Coronary artery (tissue), 2 donors: ENCODE measurements at regions not wholly inside any gene's neighbourhood (a gene's known extent, or its start where the extent isn't known, plus 50 kb on each side); places are given as distances from the start of the nearest gene placed in this dataset.

Source experiments
- DNase-seq: peaks from one replicate; pipeline ENCODE4 v3.0.0-alpha.2; 2017; ENCODE audit warnings: low spot score
- H3K27ac ChIP-seq, 2 donors: fragments of 200-600 bp; sonication (generic); one replicate each; pipeline ENCODE4 v1.5.1; 2016 to 2019
- H3K4me3 ChIP-seq: fragments of 200-600 bp; sonication (generic); 2 replicates; pipeline ENCODE4 v1.5.1; 2016; ENCODE audit warnings: mild to moderate bottlenecking, moderate library complexity
- TF ChIP-seq, protein P1 (sequence below): fragments of 200-600 bp; sonication (generic); IDR thresholded peaks from one replicate; pipeline ENCODE4 v1.5.1; 2019; ENCODE audit warnings: antibody characterized with exemption

DNA sequence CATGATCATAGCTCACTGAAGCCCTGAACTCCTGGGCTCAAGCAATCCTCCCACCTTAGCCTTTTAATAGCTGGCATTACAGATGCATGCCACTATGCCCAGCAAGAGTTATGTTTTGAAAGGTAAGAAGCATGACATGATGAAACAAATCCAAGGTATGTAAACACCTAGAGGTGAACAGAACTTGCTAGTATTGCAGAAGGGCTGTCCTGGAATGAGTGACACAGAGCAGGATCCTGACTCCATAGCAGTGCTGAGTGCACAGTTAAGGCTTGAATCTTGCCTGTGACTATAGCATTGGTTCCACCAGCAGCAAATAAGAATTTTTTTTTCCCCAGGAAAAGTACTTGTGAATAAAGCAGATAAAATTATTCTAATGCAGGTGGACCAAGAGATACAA is 309.5 kb downstream of the PIK3C3 start:
- Histone ChIP-seq H3K4me3 (no peak overlapping the region), H3K27ac (no peak overlapping the region)
- DNase-seq: no peak
- TF ChIP-seq, protein P1, sequence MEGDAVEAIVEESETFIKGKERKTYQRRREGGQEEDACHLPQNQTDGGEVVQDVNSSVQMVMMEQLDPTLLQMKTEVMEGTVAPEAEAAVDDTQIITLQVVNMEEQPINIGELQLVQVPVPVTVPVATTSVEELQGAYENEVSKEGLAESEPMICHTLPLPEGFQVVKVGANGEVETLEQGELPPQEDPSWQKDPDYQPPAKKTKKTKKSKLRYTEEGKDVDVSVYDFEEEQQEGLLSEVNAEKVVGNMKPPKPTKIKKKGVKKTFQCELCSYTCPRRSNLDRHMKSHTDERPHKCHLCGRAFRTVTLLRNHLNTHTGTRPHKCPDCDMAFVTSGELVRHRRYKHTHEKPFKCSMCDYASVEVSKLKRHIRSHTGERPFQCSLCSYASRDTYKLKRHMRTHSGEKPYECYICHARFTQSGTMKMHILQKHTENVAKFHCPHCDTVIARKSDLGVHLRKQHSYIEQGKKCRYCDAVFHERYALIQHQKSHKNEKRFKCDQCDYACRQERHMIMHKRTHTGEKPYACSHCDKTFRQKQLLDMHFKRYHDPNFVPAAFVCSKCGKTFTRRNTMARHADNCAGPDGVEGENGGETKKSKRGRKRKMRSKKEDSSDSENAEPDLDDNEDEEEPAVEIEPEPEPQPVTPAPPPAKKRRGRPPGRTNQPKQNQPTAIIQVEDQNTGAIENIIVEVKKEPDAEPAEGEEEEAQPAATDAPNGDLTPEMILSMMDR: no peak

DNA sequence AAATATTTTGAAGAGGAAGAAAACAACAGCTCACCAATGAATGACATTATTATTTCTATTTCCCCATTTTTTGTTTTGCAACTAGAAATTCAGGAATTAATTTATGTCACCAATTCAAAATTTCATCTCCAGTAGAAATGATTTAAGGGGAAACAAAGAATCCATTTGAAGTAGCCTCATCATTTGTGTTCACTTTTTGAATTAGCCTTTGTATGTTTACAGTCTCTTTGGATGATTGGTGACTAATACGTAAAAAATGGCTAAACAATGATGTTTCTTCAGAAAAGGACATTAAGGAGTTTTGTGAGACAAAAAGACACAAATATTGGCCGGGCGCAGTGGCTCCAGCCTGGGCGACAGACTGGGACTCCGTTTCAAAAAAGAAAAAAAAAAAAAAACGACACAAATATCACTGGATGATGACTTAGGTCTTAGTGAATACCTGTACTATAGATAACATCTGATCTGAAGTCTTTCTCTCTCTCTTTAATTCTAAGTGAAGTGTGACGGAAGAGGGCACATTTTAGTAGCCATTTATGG is 313.2 kb downstream of the PIK3C3 start:
- TF ChIP-seq, protein P1: no peak
- Histone ChIP-seq H3K4me3 (no peak overlapping the region), H3K27ac (no peak overlapping the region)
- DNase-seq: no peak

DNA sequence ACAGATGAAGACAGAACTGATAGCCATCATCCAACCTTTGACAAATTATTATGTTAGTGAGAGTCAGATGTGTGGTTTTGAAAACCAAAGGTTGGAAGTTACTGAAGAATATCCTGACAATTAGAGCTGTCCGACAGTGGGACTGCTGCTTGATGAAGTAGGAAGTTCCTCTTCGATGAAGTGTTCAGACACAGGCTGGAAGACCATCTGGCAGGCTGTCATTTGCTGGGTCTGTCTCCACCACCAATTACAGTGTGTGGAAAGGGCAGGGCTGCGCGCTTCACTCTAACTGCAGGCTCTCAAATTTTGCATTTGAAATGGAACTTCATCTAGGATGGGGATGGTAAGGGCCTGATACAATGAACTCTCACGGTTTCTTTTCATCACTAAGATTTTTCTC is 313.8 kb downstream of the PIK3C3 start:
- Histone ChIP-seq H3K4me3 (no peak overlapping the region), H3K27ac (no peak overlapping the region)
- no peak for DNase-seq
- TF ChIP-seq, protein P1: no peak

DNA sequence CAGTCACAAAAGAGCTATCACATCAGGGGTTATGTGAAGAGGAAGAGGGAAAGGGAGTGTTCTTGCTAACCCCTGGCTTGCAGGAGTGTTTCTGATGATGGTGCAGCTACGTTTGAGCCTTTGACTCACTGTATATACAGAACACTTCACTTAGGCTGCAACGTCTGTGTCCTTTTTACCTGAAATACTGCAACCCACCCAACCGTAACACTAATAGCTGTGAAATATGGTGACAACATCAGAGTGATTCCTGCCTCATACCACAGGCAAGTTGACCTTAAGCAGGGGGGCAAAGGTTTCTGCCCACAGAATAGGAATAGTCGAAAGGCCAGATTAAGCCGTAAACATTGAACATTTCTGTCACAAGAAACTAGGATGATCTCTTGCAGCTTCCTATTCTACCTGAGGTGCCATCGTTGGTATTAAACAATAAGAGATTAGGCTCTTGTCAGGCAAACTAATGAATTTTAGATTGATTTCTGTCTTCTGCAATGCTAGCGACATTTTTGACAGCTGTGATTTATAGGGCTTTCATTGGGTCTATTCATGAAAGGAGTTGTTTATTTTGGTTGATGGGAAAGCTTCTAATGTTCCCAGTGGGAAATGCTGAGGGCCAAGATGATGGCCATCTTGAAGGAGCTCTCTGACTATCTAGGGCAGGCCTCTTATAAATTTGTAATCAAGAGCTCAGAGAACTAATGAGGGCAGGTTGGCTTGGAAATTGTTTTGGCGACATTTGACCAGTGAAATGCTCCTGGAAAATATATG is 316.8 kb downstream of the PIK3C3 start:
- DNase-seq: no peak
- Histone ChIP-seq H3K4me3 (no peak overlapping the region), H3K27ac (no peak overlapping the region)
- TF ChIP-seq, protein P1: no peak

DNA sequence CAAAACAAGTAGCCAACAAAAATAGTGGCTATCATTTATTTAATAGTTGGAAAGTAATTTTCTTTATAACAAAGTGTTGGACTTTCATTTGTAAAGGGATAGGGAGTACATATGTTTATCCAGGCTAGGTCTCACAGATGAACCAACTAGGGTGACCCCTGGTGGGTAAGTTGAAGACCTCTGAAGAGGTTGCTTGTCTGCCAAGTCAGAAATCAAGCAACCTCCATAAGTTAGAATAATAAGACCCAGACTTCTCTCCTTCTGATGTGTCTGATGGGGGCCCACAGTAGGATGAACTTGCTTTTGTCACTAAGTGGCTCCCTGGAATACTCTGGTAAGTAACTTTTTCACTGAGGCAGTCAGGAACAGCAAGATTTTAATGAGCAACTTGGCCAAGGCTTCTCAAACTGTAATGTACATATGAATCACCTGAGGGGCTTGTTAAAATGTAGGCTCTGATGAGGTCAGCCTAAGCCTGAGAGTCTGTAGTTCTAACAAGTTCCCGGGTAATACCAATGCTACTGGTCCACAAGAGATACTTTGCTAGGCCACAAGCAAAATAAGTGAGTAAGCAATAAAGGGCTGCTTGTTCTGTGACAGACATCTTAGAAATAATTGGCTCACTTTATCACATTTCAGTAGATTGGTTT is 319.6 kb downstream of the PIK3C3 start:
- TF ChIP-seq, protein P1: no peak
- Histone ChIP-seq H3K4me3 (no peak overlapping the region), H3K27ac (no peak overlapping the region)
- DNase-seq: no peak

DNA sequence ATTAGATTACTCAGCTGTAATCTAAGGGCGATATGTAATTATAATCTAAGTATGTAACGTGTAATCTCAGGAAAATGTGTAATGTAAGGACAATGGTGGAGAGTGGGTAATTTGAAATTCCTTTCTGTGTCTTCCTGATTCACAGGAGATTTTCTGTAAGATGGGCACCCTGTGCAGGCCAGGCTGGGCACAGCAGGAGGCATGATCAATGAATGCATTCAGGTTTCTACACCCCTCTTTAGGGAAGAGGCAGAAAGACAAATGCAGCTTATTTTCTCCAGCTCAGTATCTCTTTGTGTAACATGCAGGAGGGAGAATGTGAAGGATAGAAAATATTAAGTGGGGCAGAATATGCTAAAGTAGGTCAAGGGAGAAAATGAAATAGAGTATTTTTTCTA is 320.1 kb downstream of the PIK3C3 start:
- DNase-seq: no peak
- TF ChIP-seq, protein P1: no peak

More for the DNA sequence above, 320.1 kb downstream of the PIK3C3 start:
- H3K27ac ChIP-seq: no peak overlapping the region
- H3K4me3 ChIP-seq: no peak overlapping the region
